Spleen (tissue), 11 donors: ENCODE measurements at regions not wholly inside any gene's neighbourhood (a gene's known extent, or its start where the extent isn't known, plus 50 kb on each side); places are given as distances from the start of the nearest gene placed in this dataset.

ENCODE experiments used
- DNase-seq: peaks from one replicate; pipeline ENCODE4 v3.0.0-alpha.2; 2020
- H3K27ac ChIP-seq, 8 donors: fragments of 200-600 bp; sonication (generic) in 7 of 8; 1 replicate in 4 of 8; 2 replicates in 4 of 8; pipeline versions ENCODE4 v1.5.0 to v1.8.0; 2016 to 2021; ENCODE audit warnings: inconsistent platforms in 4 of 8, mild to moderate bottlenecking in 4 of 8, moderate library complexity in 1 of 8
- H3K27me3 ChIP-seq, 7 donors: fragments of 200-600 bp; sonication (generic) in 6 of 7; replicated peaks in 1 of 7; 1 replicate in 4 of 7; 2 replicates in 3 of 7; pipeline versions ENCODE4 v1.5.0 to v1.8.0; 2016 to 2021; ENCODE audit warnings: inconsistent platforms in 3 of 7, mild to moderate bottlenecking in 1 of 7
- H3K36me3 ChIP-seq, 6 donors: fragments of 200-600 bp; sonication (generic) in 5 of 6; 1 replicate in 4 of 6; 2 replicates in 2 of 6; pipeline versions ENCODE4 v1.5.0 to v1.8.0; 2016 to 2021; ENCODE audit warnings: inconsistent platforms in 2 of 6
- H3K4me1 ChIP-seq, 6 donors: fragments of 200-600 bp; sonication (generic) in 5 of 6; 1 replicate in 3 of 6; 2 replicates in 3 of 6; pipeline versions ENCODE4 v1.5.0 to v1.8.0; 2016 to 2021; ENCODE audit warnings: inconsistent platforms in 3 of 6
- H3K4me3 ChIP-seq, 8 donors: fragments of 200-600 bp; sonication (generic) in 7 of 8; 1 replicate in 4 of 8; 2 replicates in 4 of 8; pipeline versions ENCODE4 v1.5.0 to v1.8.0; 2016 to 2021; ENCODE audit warnings: inconsistent platforms in 4 of 8, mild to moderate bottlenecking in 4 of 8, moderate library complexity in 2 of 8
- H3K9me3 ChIP-seq, 8 donors: fragments of 200-600 bp; sonication (generic) in 7 of 8; 1 replicate in 4 of 8; 2 replicates in 4 of 8; pipeline versions ENCODE4 v1.5.0 to v1.8.0; 2016 to 2021; ENCODE audit warnings: inconsistent platforms in 4 of 8
- POLR2A ChIP-seq, 3 donors: fragments of 450-650 bp; IDR thresholded peaks; one replicate each; pipeline ENCODE4 v1.5.1; 2017; ENCODE audit warnings: antibody characterized with exemption in 3 of 3, mild to moderate bottlenecking in 1 of 3
- POLR2AphosphoS5 ChIP-seq, 3 donors: sonication (generic); formaldehyde crosslinking; IDR thresholded peaks; one replicate each; pipeline ENCODE4 v1.5.1; 2017; ENCODE audit warnings: antibody characterized with exemption in 3 of 3
- WGBS, 5 donors: extraction: QIAGEN DNeasy Blood & Tissue Kit in 3 of 5; methylation state at CpG; one replicate each; pipeline versions ENCODE4 v1.1.5 to v1.1.7; 2013 to 2018; 5-methylcytosine and 5-hydroxymethylcytosine counted together
- intact Hi-C: fragments of 100-400 bp; cut with DNase I; formaldehyde crosslinking; loops from one replicate; pipeline ENCODE4 v1.15.0; 2023; ENCODE audit warnings: low total_unique reads
- TF ChIP-seq, protein P1 (sequence below), 11 experiments: fragments of 200-600 bp in 7 of 11; fragments of 450-650 bp in 4 of 11; sonication (generic) in 4 of 11; IDR thresholded peaks in 8 of 11; conservative IDR thresholded peaks in 3 of 11; 1 replicate in 7 of 11; 2 replicates in 4 of 11; pipeline versions ENCODE4 v1.4.0 to v1.8.0; 2016 to 2021; ENCODE audit warnings: antibody characterized with exemption in 11 of 11, inconsistent platforms in 4 of 11, mild to moderate bottlenecking in 1 of 11
- donor health status: healthy with polysubstance abuse.
- donor health status: DM: no; HTN: no; CAD: no; lungs with moderate emphysema.
- donor health status: DM: no; HTN: no; CAD: no.
- donor health status: Bipolar disorder and iron deficiency.
- donor health status: healthy.
- donor health status: DM: no; HTN: no; CAD: no.
- donor health status: DM: yes; HTN: yes; CAD: no.

DNA sequence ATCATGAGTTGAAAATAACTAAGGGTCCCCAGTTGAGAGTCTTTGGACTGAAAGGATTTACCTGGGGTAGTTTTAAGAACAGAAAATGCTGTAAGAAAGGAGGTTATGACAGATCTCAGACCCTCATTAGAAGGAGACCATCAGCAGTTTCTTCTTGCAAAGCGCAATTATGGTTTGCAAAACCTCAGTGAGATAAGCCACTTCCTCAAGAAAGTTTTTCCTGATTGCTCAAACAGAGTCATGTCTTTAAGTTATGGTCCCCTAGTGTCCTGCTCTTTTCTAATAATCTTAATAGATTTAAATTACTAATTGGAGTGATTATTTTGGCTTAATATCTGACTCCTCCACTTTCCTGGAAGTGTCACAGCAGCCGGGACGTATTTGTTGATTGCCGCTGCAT, 293.2 kb upstream of the KLF4 start:
- peak overlapping the region in 2 of 8 donors; percentile 17 to 75 for H3K27ac ChIP-seq
- peaks cover 0 to 33% (median 19%) of the 10 kb centered on the region in 6 donors for H3K4me1 ChIP-seq
- TF ChIP-seq POLR2A (IDR thresholded peaks at IDR 0.05) (no peak), POLR2AphosphoS5 (IDR thresholded peaks at IDR 0.05) (no peak)
- TF ChIP-seq, protein P1, sequence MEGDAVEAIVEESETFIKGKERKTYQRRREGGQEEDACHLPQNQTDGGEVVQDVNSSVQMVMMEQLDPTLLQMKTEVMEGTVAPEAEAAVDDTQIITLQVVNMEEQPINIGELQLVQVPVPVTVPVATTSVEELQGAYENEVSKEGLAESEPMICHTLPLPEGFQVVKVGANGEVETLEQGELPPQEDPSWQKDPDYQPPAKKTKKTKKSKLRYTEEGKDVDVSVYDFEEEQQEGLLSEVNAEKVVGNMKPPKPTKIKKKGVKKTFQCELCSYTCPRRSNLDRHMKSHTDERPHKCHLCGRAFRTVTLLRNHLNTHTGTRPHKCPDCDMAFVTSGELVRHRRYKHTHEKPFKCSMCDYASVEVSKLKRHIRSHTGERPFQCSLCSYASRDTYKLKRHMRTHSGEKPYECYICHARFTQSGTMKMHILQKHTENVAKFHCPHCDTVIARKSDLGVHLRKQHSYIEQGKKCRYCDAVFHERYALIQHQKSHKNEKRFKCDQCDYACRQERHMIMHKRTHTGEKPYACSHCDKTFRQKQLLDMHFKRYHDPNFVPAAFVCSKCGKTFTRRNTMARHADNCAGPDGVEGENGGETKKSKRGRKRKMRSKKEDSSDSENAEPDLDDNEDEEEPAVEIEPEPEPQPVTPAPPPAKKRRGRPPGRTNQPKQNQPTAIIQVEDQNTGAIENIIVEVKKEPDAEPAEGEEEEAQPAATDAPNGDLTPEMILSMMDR (IDR thresholded peaks at IDR 0.05 in 8 of 11, conservative IDR thresholded peaks at IDR 0.05 in 3 of 11), result no peak
- H3K4me3 ChIP-seq, result no peak overlapping the region
- DNase-seq, result no peak
- WGBS, 5 donors, result 71 to 84% (median 77%) methylated on average over 4 of the region's 4 CpGs
- H3K27me3 ChIP-seq, result no peaks in the 10 kb centered on the region
- intact Hi-C loops, result no loop called here
- no peaks in the 10 kb centered on the region for H3K9me3 ChIP-seq
- H3K36me3 ChIP-seq, result no peaks in the 10 kb centered on the region

DNA sequence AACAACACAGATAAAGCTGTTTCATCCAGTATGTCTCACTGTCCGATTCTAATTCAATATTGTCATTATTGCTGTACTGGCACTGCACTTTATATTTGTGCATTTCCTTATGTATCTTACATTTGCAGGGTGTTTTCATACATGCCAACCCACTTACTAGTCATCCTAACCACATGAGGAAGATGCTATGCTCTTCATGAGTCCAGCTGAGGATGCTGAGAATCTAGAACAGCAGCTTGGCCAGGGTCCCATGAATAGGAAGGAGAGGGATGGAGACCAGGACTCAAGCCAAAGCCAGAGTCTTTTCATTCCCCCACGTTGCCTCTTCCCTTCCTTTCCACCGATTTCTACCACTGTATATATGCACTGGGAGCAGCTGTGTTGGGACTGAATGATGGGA, 292.8 kb upstream of the KLF4 start:
- DNase-seq, result no peak
- Histone ChIP-seq H3K4me3 (no peak overlapping the region), H3K27ac (no peak overlapping the region), H3K4me1 (peaks cover 0 to 33% (median 19%) of the 10 kb centered on the region in 6 donors), H3K36me3 (no peaks in the 10 kb centered on the region), H3K27me3 (no peaks in the 10 kb centered on the region), H3K9me3 (no peaks in the 10 kb centered on the region)
- intact Hi-C loops, result no loop called here
- WGBS, 5 donors, result 37 to 49% (median 43%) methylated on average over 3 of the region's 3 CpGs
- no peak for TF ChIP-seq POLR2A (IDR thresholded peaks at IDR 0.05)
- TF ChIP-seq POLR2AphosphoS5 (IDR thresholded peaks at IDR 0.05), result no peak
- TF ChIP-seq, protein P1 (IDR thresholded peaks at IDR 0.05 in 8 of 11, conservative IDR thresholded peaks at IDR 0.05 in 3 of 11), result no peak

DNA sequence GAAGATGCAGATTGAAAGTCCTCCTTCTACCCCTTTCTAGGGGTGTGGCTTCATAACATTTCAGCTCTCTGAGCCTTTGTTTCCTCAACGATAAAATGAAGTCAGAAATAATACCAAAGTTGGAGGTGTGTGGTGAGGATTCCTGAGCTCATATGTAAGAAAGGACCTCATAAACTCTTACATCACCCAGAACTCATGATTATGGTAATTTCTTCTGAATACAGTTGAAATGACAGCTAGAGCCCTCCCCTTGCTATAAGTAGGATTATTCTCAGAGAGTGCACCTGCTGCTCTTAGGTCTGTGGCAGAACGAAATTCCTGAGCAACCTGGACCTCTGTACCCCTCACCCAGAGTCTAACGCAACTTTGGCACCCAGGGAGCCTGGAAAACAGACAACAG, 291.4 kb upstream of the KLF4 start:
- no peak for TF ChIP-seq POLR2A (IDR thresholded peaks at IDR 0.05)
- TF ChIP-seq, protein P1 (IDR thresholded peaks at IDR 0.05 in 8 of 11, conservative IDR thresholded peaks at IDR 0.05 in 3 of 11), result no peak
- no peak for TF ChIP-seq POLR2AphosphoS5 (IDR thresholded peaks at IDR 0.05)
- intact Hi-C loops, result no loop called here
- no peaks in the 10 kb centered on the region for H3K27me3 ChIP-seq
- 55 to 79% (median 63%) methylated on average over 3 of the region's 3 CpGs for WGBS, 5 donors
- no peak overlapping the region for H3K27ac ChIP-seq
- DNase-seq, result no peak
- H3K4me3 ChIP-seq, result no peak overlapping the region
- H3K9me3 ChIP-seq, result no peaks in the 10 kb centered on the region
- H3K36me3 ChIP-seq, result no peaks in the 10 kb centered on the region
- peaks cover 0 to 33% (median 19%) of the 10 kb centered on the region in 6 donors for H3K4me1 ChIP-seq

DNA sequence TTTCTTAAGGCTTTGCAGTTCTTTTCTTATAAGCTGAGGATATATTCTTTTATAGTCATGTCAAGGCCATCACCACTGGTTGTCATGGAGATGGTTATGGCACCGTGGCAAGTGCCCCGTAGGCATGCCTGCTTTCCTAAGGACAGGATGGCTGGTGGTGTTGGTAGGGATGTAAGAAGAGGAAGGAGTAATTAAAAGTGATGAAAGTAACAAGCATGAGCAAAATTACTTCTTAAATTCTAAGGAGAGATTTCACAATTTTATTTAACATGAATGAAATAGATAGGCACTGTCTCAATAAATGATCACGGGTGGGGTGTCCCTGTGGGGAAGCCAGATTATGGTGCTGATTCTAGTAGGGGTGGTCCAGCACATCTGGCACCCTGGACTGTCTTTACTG, 290.2 kb upstream of the KLF4 start:
- WGBS, 5 donors, result 39 to 73% (median 60%) methylated on average over 3 of the region's 3 CpGs
- TF ChIP-seq POLR2A (IDR thresholded peaks at IDR 0.05), result no peak
- TF ChIP-seq, protein P1 (IDR thresholded peaks at IDR 0.05 in 8 of 11, conservative IDR thresholded peaks at IDR 0.05 in 3 of 11), result no peak
- no peak for TF ChIP-seq POLR2AphosphoS5 (IDR thresholded peaks at IDR 0.05)
- intact Hi-C loops, result no loop called here

More for the DNA sequence above, 290.2 kb upstream of the KLF4 start:
- no peak for DNase-seq
- Histone ChIP-seq H3K27me3 (no peaks in the 10 kb centered on the region), H3K4me1 (peaks cover 0 to 26% (median 17%) of the 10 kb centered on the region in 6 donors), H3K9me3 (no peaks in the 10 kb centered on the region), H3K4me3 (no peak overlapping the region), H3K27ac (no peak overlapping the region), H3K36me3 (no peaks in the 10 kb centered on the region)
